AG10803 (cell line): ENCODE measurements at regions not wholly inside any gene's neighbourhood (a gene's known extent, or its start where the extent isn't known, plus 50 kb on each side); places are given as distances from the start of the nearest gene placed in this dataset.
"Not testable (repeated sequence)": the region's sequence is repeated elsewhere in the genome, so short reads cannot be mapped to it uniquely, and the experiment has no call there.

Experiments
- DNase-seq: peaks from one replicate; pipeline ENCODE4 v3.0.0; 2010; ENCODE audit warnings: low read depth
- H3K4me3 ChIP-seq: 2 replicates; pipeline ENCODE4 v1.5.1; 2011; ENCODE audit warnings: mild to moderate bottlenecking, low read length, control low read depth
- CTCF ChIP-seq: conservative IDR thresholded peaks from 2 replicates; pipeline ENCODE4 v1.5.1; 2011; ENCODE audit warnings: mild to moderate bottlenecking, low read length, control low read depth, inconsistent platforms

GRCh38 chr19:23474172-23474571 lies 78.9 kb upstream of the ZNF91 start:
- H3K4me3 ChIP-seq, result no peak overlapping the region
- no peak for TF ChIP-seq CTCF
- DNase-seq, result no peak

- no peak overlapping the region for H3K4me3 ChIP-seq
Measured at GRCh38 chr19:23470873-23471545, 75.7 kb upstream of the ZNF91 start.

GRCh38 chr19:23464349-23464748 lies 69.1 kb upstream of the ZNF91 start:
- not testable (repeated sequence) for H3K4me3 ChIP-seq, DNase-seq

More at GRCh38 chr19:23470873-23471545, 75.7 kb upstream of the ZNF91 start:
- DNase-seq, result no peak
- no peak for TF ChIP-seq CTCF

GRCh38 chr19:23461120-23461519 lies 65.8 kb upstream of the ZNF91 start:
- no peak for TF ChIP-seq CTCF
- H3K4me3 ChIP-seq, result no peak overlapping the region
- no peak for DNase-seq

- no peak for DNase-seq
- H3K4me3 ChIP-seq, result no peak overlapping the region
- no peak for TF ChIP-seq CTCF
Measured at GRCh38 chr19:23460656-23461055, 65.4 kb upstream of the ZNF91 start.
